ENCODE measurements at regions not wholly inside any gene's neighbourhood (a gene's known extent, or its start where the extent isn't known, plus 50 kb on each side); places are given as distances from the start of the nearest gene placed in this dataset.

DNA sequence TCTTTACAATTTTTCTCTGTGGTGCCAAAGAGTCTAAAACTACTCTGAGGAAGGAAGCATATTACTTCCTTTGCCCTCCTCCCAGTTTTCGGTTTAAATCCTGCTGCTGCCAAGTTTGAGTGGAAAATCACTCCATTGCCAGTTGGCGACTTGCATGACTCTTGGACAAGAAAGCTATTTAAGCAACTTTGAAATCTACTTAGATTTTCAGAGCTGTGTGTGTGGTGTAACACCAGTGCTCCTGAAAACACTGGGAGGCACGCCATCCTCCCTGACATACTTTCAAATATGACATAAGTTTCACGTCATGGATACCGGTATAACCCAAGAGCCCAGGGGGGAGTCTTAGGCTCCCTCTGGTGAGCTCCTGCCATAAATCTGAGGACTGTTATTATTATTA lies 83.5 kb upstream of the RIOK2 start:
- no peak for ATAC-seq (ENCODE audit: low read depth)
- Histone ChIP-seq H4K20me1 (ENCODE audit: control insufficient read depth, insufficient read depth, low read length, poor library complexity, severe bottlenecking) (no peaks in the 10 kb centered on the region), H3K27ac (ENCODE audit: low read length in 2 of 2) (no peak overlapping the region), H3K79me2 (ENCODE audit: control insufficient read depth, insufficient read depth, low read length) (no peaks in the 10 kb centered on the region), H3K4me2 (replicated peaks; ENCODE audit: low read depth, low read length, poor library complexity, severe bottlenecking) (no peak overlapping the region), H3K4me3 (ENCODE audit: control extremely low read depth in 1 of 5, extremely low read depth in 1 of 5, insufficient read depth in 1 of 5, low read depth in 2 of 5, low read length in 4 of 5) (no peak overlapping the region), H3K27me3 (replicated peaks in 1 of 4; ENCODE audit: control extremely low read depth in 1 of 4, control insufficient read depth in 3 of 4, insufficient read depth in 4 of 4, low read length in 3 of 4) (no peaks in the 10 kb centered on the region), H3K9ac (ENCODE audit: low read length) (no peak overlapping the region), H2AFZ (ENCODE audit: insufficient read depth, low read depth, low read length, poor library complexity, severe bottlenecking) (no peak overlapping the region), H3K9me3 (ENCODE audit: control extremely low read depth in 1 of 3, control insufficient read depth in 2 of 3, insufficient read depth in 1 of 3, low read length in 2 of 3) (peaks cover 0 to under 1% (median 0%) of the 10 kb centered on the region in 3 donors), H3K36me3 (replicated peaks in 1 of 2; ENCODE audit: control extremely low read depth in 1 of 2, control insufficient read depth in 1 of 2, extremely low read depth in 1 of 2, insufficient read depth in 2 of 2, low read length in 1 of 2) (no peaks in the 10 kb centered on the region), H3K4me1 (ENCODE audit: control insufficient read depth in 2 of 2, insufficient read depth in 2 of 2, low read length in 2 of 2) (no peaks in the 10 kb centered on the region)
- Mint-ChIP-seq H3K4me3 (no peak overlapping the region), H3K9me3 (ENCODE audit: insufficient read depth) (peaks cover 5% of the 10 kb centered on the region), H3K4me1 (no peaks in the 10 kb centered on the region), H3K27ac (no peak overlapping the region), H3K27me3 (no peaks in the 10 kb centered on the region)
- CTCF ChIA-PET: no interaction called here
- TF ChIP-seq, protein P1, sequence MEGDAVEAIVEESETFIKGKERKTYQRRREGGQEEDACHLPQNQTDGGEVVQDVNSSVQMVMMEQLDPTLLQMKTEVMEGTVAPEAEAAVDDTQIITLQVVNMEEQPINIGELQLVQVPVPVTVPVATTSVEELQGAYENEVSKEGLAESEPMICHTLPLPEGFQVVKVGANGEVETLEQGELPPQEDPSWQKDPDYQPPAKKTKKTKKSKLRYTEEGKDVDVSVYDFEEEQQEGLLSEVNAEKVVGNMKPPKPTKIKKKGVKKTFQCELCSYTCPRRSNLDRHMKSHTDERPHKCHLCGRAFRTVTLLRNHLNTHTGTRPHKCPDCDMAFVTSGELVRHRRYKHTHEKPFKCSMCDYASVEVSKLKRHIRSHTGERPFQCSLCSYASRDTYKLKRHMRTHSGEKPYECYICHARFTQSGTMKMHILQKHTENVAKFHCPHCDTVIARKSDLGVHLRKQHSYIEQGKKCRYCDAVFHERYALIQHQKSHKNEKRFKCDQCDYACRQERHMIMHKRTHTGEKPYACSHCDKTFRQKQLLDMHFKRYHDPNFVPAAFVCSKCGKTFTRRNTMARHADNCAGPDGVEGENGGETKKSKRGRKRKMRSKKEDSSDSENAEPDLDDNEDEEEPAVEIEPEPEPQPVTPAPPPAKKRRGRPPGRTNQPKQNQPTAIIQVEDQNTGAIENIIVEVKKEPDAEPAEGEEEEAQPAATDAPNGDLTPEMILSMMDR (IDR thresholded peaks at IDR 0.05): no peak
- no peak for TF ChIP-seq EZH2 (IDR thresholded peaks at IDR 0.05; ENCODE audit: borderline replicate concordance, insufficient read depth, low read depth, low read length, poor library complexity, severe bottlenecking)
- DNase-seq: no peak
- POLR2A ChIA-PET: no interaction called here
- intact Hi-C loops (cut with micrococcal nuclease): no loop called here
- 39% methylated on average over 4 of the region's 5 CpGs for WGBS (ENCODE audit: insufficient coverage)

DNA sequence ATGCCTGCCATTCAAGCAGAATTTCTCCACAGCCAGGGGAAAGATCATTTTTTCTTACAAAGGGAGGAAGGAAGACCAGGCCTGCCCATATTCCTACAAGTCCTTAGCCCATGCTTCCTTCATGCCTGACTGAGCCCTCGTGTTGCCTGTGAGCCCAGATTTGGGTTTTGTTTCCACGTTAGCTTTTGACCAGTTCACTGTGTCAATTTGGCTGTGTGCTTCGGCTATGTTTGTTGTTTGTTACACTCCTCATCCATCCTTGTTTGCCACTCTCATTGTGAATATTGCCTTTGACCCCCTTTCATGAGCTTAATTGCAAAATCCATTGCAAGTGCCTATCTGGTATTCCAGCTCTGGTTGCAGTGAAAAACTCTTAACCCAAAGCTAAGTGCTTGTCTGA lies 84.7 kb upstream of the RIOK2 start:
- no peak overlapping the region for H3K27ac ChIP-seq (ENCODE audit: low read length in 2 of 2)
- H3K36me3 ChIP-seq (replicated peaks in 1 of 2; ENCODE audit: control extremely low read depth in 1 of 2, control insufficient read depth in 1 of 2, extremely low read depth in 1 of 2, insufficient read depth in 2 of 2, low read length in 1 of 2): no peaks in the 10 kb centered on the region
- H3K9me3 ChIP-seq (ENCODE audit: control extremely low read depth in 1 of 3, control insufficient read depth in 2 of 3, insufficient read depth in 1 of 3, low read length in 2 of 3): peaks cover 0 to 11% (median 0%) of the 10 kb centered on the region in 3 donors
- Mint-ChIP-seq H3K4me1 (no peaks in the 10 kb centered on the region), H3K27ac (no peak overlapping the region), H3K9me3 (ENCODE audit: insufficient read depth) (peaks cover 12% of the 10 kb centered on the region), H3K27me3 (no peaks in the 10 kb centered on the region), H3K4me3 (no peak overlapping the region)
- no peak overlapping the region for H3K4me2 ChIP-seq (replicated peaks; ENCODE audit: low read depth, low read length, poor library complexity, severe bottlenecking)
- H3K27me3 ChIP-seq (replicated peaks in 1 of 4; ENCODE audit: control extremely low read depth in 1 of 4, control insufficient read depth in 3 of 4, insufficient read depth in 4 of 4, low read length in 3 of 4): no peaks in the 10 kb centered on the region
- intact Hi-C loops (cut with micrococcal nuclease): no loop called here
- POLR2A ChIA-PET: no interaction called here
- no peaks in the 10 kb centered on the region for H4K20me1 ChIP-seq (ENCODE audit: control insufficient read depth, insufficient read depth, low read length, poor library complexity, severe bottlenecking)
- CTCF ChIA-PET: no interaction called here
- no peak overlapping the region for H2AFZ ChIP-seq (ENCODE audit: insufficient read depth, low read depth, low read length, poor library complexity, severe bottlenecking)
- no peak overlapping the region for H3K4me3 ChIP-seq (ENCODE audit: control extremely low read depth in 1 of 5, extremely low read depth in 1 of 5, insufficient read depth in 1 of 5, low read depth in 2 of 5, low read length in 4 of 5)
- ATAC-seq (ENCODE audit: low read depth) (no peak), DNase-seq (no peak)
- 85% methylated on average over 2 of the region's 3 CpGs for WGBS (ENCODE audit: insufficient coverage)
- no peak overlapping the region for H3K9ac ChIP-seq (ENCODE audit: low read length)
- H3K4me1 ChIP-seq (ENCODE audit: control insufficient read depth in 2 of 2, insufficient read depth in 2 of 2, low read length in 2 of 2): no peaks in the 10 kb centered on the region
- H3K79me2 ChIP-seq (ENCODE audit: control insufficient read depth, insufficient read depth, low read length): no peaks in the 10 kb centered on the region
- no peak for TF ChIP-seq EZH2 (IDR thresholded peaks at IDR 0.05; ENCODE audit: borderline replicate concordance, insufficient read depth, low read depth, low read length, poor library complexity, severe bottlenecking)
- TF ChIP-seq, protein P1 (IDR thresholded peaks at IDR 0.05): no peak
